Calu3 (cell line): ENCODE measurements at regions not wholly inside any gene's neighbourhood (a gene's known extent, or its start where the extent isn't known, plus 50 kb on each side); places are given as distances from the start of the nearest gene placed in this dataset.

Source experiments
- BruUV-seq: library from RNA; stranded (reverse); fragments of 400-500 nt; replicated peaks from 2 replicates; lab custom pipeline; 2021; lab: Mats Ljungman, UMichigan
- CTCF ChIA-PET: fragments of 300-600 bp; sonication (Branson Sonifier 250); formaldehyde crosslinking; loops from one replicate; lab custom pipeline; 2022; ENCODE audit warnings: antibody characterized with exemption; lab: Charles Lee
- DNase-seq: peaks from one replicate; pipeline ENCODE4 v3.0.0; 2022
- H3K27ac Mint-ChIP-seq: one replicate; pipeline ENCODE4 v1.8.0; 2022; ENCODE audit warnings: mixed read lengths; ENCODE audit not compliant: unreplicated experiment
- H3K27me3 Mint-ChIP-seq: one replicate; pipeline ENCODE4 v1.8.0; 2022; ENCODE audit warnings: mixed read lengths; ENCODE audit not compliant: unreplicated experiment
- H3K36me3 Mint-ChIP-seq: one replicate; pipeline ENCODE4 v1.8.0; 2022; ENCODE audit warnings: mild to moderate bottlenecking, moderate library complexity, mixed read lengths; ENCODE audit not compliant: insufficient read depth, unreplicated experiment
- H3K4me1 Mint-ChIP-seq: one replicate; pipeline ENCODE4 v1.8.0; 2022; ENCODE audit warnings: mild to moderate bottlenecking, low read depth, mixed read lengths; ENCODE audit not compliant: unreplicated experiment
- H3K4me3 Mint-ChIP-seq: one replicate; pipeline ENCODE4 v1.8.0; 2022; ENCODE audit warnings: mild to moderate bottlenecking, low read depth, moderate library complexity, mixed read lengths; ENCODE audit not compliant: unreplicated experiment
- H3K9me3 Mint-ChIP-seq: one replicate; pipeline ENCODE4 v1.8.0; 2022; ENCODE audit warnings: low read depth, mixed read lengths; ENCODE audit not compliant: unreplicated experiment
- CTCF ChIP-seq: fragments of 200-600 bp; IDR thresholded peaks from one replicate; pipeline ENCODE4 v1.8.0; 2022; ENCODE audit warnings: antibody characterized with exemption; ENCODE audit not compliant: unreplicated experiment
- intact Hi-C: fragments of 100-400 bp; cut with micrococcal nuclease; formaldehyde crosslinking; loops from one replicate; pipeline ENCODE4 v1.10.0; 2022; ENCODE audit not compliant: unreplicated experiment

- Mint-ChIP-seq H3K4me1 (no peaks in the 10 kb centered on the region), H3K9me3 (no peaks in the 10 kb centered on the region)
- CTCF ChIA-PET, result interaction anchor here (0.7 kb wide), 1 partner anchor 11 kb away, joined by 5 read pairs; no protein-coding TSS in a partner anchor
Observed at GRCh38 chr1:116185161-116185701, 74.0 kb downstream of the MAB21L3 start.

GRCh38 chr1:116189481-116189880 is 78.3 kb downstream of the MAB21L3 start:
- H3K4me1 Mint-ChIP-seq, result no peaks in the 10 kb centered on the region
- intact Hi-C loops, result no loop called here

More at GRCh38 chr1:116185161-116185701, 74.0 kb downstream of the MAB21L3 start:
- Mint-ChIP-seq H3K27me3 (peaks cover 1% of the 10 kb centered on the region), H3K36me3 (no peaks in the 10 kb centered on the region), H3K4me3 (no peak overlapping the region), H3K27ac (no peak overlapping the region)
- TF ChIP-seq CTCF, result no peak
- DNase-seq, result no peak
- intact Hi-C loops, result no loop called here
- no TSS peak for BruUV-seq

GRCh38 chr1:116191294-116191693 is 80.1 kb downstream of the MAB21L3 start:
- CTCF ChIA-PET, result no interaction called here
- H3K27me3 Mint-ChIP-seq, result peaks cover 31% of the 10 kb centered on the region
- H3K27ac Mint-ChIP-seq, result no peak overlapping the region
- BruUV-seq, result no TSS peak
- no peaks in the 10 kb centered on the region for H3K4me1 Mint-ChIP-seq
- H3K36me3 Mint-ChIP-seq, result no peaks in the 10 kb centered on the region
- intact Hi-C loops, result no loop called here
- H3K9me3 Mint-ChIP-seq, result peaks cover 3% of the 10 kb centered on the region
- DNase-seq, result no peak
- H3K4me3 Mint-ChIP-seq, result no peak overlapping the region
- no peak for TF ChIP-seq CTCF

More at GRCh38 chr1:116189481-116189880, 78.3 kb downstream of the MAB21L3 start:
- Mint-ChIP-seq H3K27me3 (peaks cover 31% of the 10 kb centered on the region), H3K4me3 (no peak overlapping the region), H3K27ac (no peak overlapping the region), H3K36me3 (no peaks in the 10 kb centered on the region), H3K9me3 (peaks cover 3% of the 10 kb centered on the region)
- no peak for DNase-seq
- BruUV-seq, result no TSS peak
- CTCF ChIA-PET, result no interaction called here
- TF ChIP-seq CTCF, result no peak

GRCh38 chr1:116193768-116194167 is 82.6 kb downstream of the MAB21L3 start:
- Mint-ChIP-seq H3K4me3 (no peak overlapping the region), H3K27me3 (peaks cover 31% of the 10 kb centered on the region), H3K27ac (no peak overlapping the region), H3K4me1 (no peaks in the 10 kb centered on the region), H3K36me3 (no peaks in the 10 kb centered on the region), H3K9me3 (peaks cover 3% of the 10 kb centered on the region)
- intact Hi-C loops, result no loop called here
- TF ChIP-seq CTCF, result no peak
- BruUV-seq, result no TSS peak
- no peak for DNase-seq
- CTCF ChIA-PET, result no interaction called here
